Astrocyte (in vitro differentiated cells and primary cell): ENCODE measurements at regions not wholly inside any gene's neighbourhood (a gene's known extent, or its start where the extent isn't known, plus 50 kb on each side); places are given as distances from the start of the nearest gene placed in this dataset.

Source experiments
- DNase-seq: peaks from one replicate; pipeline ENCODE4 v3.0.0-alpha.2; 2010; ENCODE audit warnings: low read depth
- FAIRE-seq: peaks from 2 replicates; lab custom pipeline; 2011; peaks lifted over from hg19 to GRCh38; lab: Jason Lieb, UNC
- H2AFZ ChIP-seq: 2 replicates; pipeline ENCODE4 v1.6.0; 2012; ENCODE audit warnings: low read depth, low read length, inconsistent platforms
- H3K27ac ChIP-seq: 2 replicates; pipeline ENCODE4 v1.5.1; 2011; ENCODE audit warnings: low read depth, low read length, inconsistent platforms
- H3K27me3 ChIP-seq: 2 replicates; pipeline ENCODE4 v1.6.0; 2011; ENCODE audit warnings: low read length, inconsistent platforms; ENCODE audit not compliant: insufficient read depth
- H3K36me3 ChIP-seq: 2 replicates; pipeline ENCODE4 v1.5.1; 2011; ENCODE audit warnings: low read length, inconsistent platforms; ENCODE audit not compliant: insufficient read depth
- H3K4me1 ChIP-seq: 2 replicates; pipeline ENCODE4 v1.5.1; 2011; ENCODE audit warnings: low read length, inconsistent platforms; ENCODE audit not compliant: insufficient read depth
- H3K4me2 ChIP-seq: 2 replicates; pipeline ENCODE4 v1.6.0; 2012; ENCODE audit warnings: low read length, inconsistent platforms
- H3K4me3 ChIP-seq: 2 replicates; pipeline ENCODE4 v1.5.1; 2011; ENCODE audit warnings: low read depth, mild to moderate bottlenecking, low read length, inconsistent platforms; ENCODE audit not compliant: insufficient read depth
- H3K79me2 ChIP-seq: 2 replicates; pipeline ENCODE4 v1.6.0; 2012; ENCODE audit warnings: mild to moderate bottlenecking, low read length, inconsistent platforms; ENCODE audit not compliant: insufficient read depth
- H3K9ac ChIP-seq: 2 replicates; pipeline ENCODE4 v1.6.0; 2012; ENCODE audit warnings: mild to moderate bottlenecking, low read length, inconsistent platforms
- H3K9me3 ChIP-seq: 2 replicates; pipeline ENCODE4 v1.5.1; 2012; ENCODE audit warnings: low read depth, mild to moderate bottlenecking, low read length, inconsistent platforms; ENCODE audit not compliant: insufficient read depth
- H4K20me1 ChIP-seq: 2 replicates; pipeline ENCODE4 v1.6.0; 2012; ENCODE audit warnings: low read length, inconsistent platforms; ENCODE audit not compliant: insufficient read depth
- H3K27ac Mint-ChIP-seq: one replicate; pipeline ENCODE4 v1.8.0; 2021; ENCODE audit warnings: mild to moderate bottlenecking, mixed read lengths; ENCODE audit not compliant: unreplicated experiment
- H3K27me3 Mint-ChIP-seq: one replicate; pipeline ENCODE4 v1.8.0; 2021; ENCODE audit warnings: low read depth, mixed read lengths; ENCODE audit not compliant: unreplicated experiment
- H3K36me3 Mint-ChIP-seq: one replicate; pipeline ENCODE4 v1.8.0; 2021; ENCODE audit warnings: low read depth, mixed read lengths; ENCODE audit not compliant: unreplicated experiment
- H3K4me1 Mint-ChIP-seq: one replicate; pipeline ENCODE4 v1.8.0; 2021; ENCODE audit warnings: low read depth, mixed read lengths; ENCODE audit not compliant: unreplicated experiment
- H3K4me3 Mint-ChIP-seq: one replicate; pipeline ENCODE4 v1.8.0; 2021; ENCODE audit warnings: mild to moderate bottlenecking, moderate library complexity, mixed read lengths; ENCODE audit not compliant: unreplicated experiment
- H3K9me3 Mint-ChIP-seq: one replicate; pipeline ENCODE4 v1.8.0; 2021; ENCODE audit warnings: mild to moderate bottlenecking, mixed read lengths; ENCODE audit not compliant: unreplicated experiment
- EZH2 ChIP-seq: IDR thresholded peaks from 2 replicates; pipeline ENCODE4 v1.6.1; 2012; ENCODE audit warnings: mild to moderate bottlenecking, low read length, inconsistent platforms; ENCODE audit not compliant: insufficient read depth
- TF ChIP-seq, protein P1 (sequence below): IDR thresholded peaks from 2 replicates; pipeline ENCODE4 v1.5.1; 2011; ENCODE audit warnings: low read depth, mild to moderate bottlenecking, inconsistent platforms, low read length, moderate library complexity; ENCODE audit not compliant: insufficient read depth

GRCh38 chr7:113684165-113684564, 234.6 kb downstream of the PPP1R3A start:
- Histone ChIP-seq H3K4me1 (no peaks in the 10 kb centered on the region), H3K27me3 (no peaks in the 10 kb centered on the region), H3K9me3 (no peaks in the 10 kb centered on the region), H3K4me2 (no peak overlapping the region), H4K20me1 (no peaks in the 10 kb centered on the region), H3K79me2 (no peaks in the 10 kb centered on the region), H3K9ac (no peak overlapping the region), H2AFZ (no peak overlapping the region), H3K4me3 (no peak overlapping the region), H3K27ac (no peak overlapping the region), H3K36me3 (no peaks in the 10 kb centered on the region)
- no peak for TF ChIP-seq EZH2
- TF ChIP-seq, protein P1, sequence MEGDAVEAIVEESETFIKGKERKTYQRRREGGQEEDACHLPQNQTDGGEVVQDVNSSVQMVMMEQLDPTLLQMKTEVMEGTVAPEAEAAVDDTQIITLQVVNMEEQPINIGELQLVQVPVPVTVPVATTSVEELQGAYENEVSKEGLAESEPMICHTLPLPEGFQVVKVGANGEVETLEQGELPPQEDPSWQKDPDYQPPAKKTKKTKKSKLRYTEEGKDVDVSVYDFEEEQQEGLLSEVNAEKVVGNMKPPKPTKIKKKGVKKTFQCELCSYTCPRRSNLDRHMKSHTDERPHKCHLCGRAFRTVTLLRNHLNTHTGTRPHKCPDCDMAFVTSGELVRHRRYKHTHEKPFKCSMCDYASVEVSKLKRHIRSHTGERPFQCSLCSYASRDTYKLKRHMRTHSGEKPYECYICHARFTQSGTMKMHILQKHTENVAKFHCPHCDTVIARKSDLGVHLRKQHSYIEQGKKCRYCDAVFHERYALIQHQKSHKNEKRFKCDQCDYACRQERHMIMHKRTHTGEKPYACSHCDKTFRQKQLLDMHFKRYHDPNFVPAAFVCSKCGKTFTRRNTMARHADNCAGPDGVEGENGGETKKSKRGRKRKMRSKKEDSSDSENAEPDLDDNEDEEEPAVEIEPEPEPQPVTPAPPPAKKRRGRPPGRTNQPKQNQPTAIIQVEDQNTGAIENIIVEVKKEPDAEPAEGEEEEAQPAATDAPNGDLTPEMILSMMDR, result no peak
- H3K4me1 Mint-ChIP-seq, result no peaks in the 10 kb centered on the region
- H3K9me3 Mint-ChIP-seq, result no peaks in the 10 kb centered on the region
- no peak overlapping the region for H3K27ac Mint-ChIP-seq
- H3K4me3 Mint-ChIP-seq, result no peak overlapping the region
- FAIRE-seq (no peak), DNase-seq (no peak)
- H3K27me3 Mint-ChIP-seq, result no peaks in the 10 kb centered on the region
- no peaks in the 10 kb centered on the region for H3K36me3 Mint-ChIP-seq

DNA sequence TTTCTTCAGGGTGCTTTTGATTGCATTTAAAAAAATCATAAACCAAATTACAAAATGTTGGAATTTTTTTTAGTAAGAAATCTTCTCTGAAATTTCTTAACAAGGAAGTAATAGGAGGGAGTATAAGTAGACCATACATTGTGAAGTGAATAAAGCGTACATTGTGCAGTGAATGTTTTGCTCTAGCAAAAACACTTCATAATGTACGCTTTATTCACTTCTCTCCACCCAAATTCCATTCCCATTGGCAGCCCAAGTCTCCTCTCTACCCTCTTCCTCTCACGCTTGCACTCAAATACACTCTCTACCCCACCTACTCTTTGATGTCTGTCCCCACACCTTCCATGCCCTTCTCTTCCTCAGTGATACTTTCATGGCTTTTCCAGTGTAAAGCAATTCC, 241.0 kb downstream of the PPP1R3A start:
- Histone ChIP-seq H3K4me3 (no peak overlapping the region), H3K27me3 (no peaks in the 10 kb centered on the region), H3K4me1 (no peaks in the 10 kb centered on the region), H3K9me3 (no peaks in the 10 kb centered on the region), H3K27ac (no peak overlapping the region), H2AFZ (no peak overlapping the region), H4K20me1 (no peaks in the 10 kb centered on the region), H3K36me3 (no peaks in the 10 kb centered on the region), H3K4me2 (no peak overlapping the region), H3K9ac (no peak overlapping the region), H3K79me2 (no peaks in the 10 kb centered on the region)
- no peak for TF ChIP-seq EZH2
- TF ChIP-seq, protein P1, result no peak
- no peaks in the 10 kb centered on the region for H3K4me1 Mint-ChIP-seq
- DNase-seq (no peak), FAIRE-seq (no peak)
- H3K27ac Mint-ChIP-seq, result no peak overlapping the region
- no peaks in the 10 kb centered on the region for H3K9me3 Mint-ChIP-seq
- H3K27me3 Mint-ChIP-seq, result no peaks in the 10 kb centered on the region
- no peaks in the 10 kb centered on the region for H3K36me3 Mint-ChIP-seq
- H3K4me3 Mint-ChIP-seq, result no peak overlapping the region

- TF ChIP-seq EZH2, result no peak
- TF ChIP-seq, protein P1, result no peak
These were observed 253.9 kb downstream of the PPP1R3A start for GRCh38 chr7:113664867-113665266.

More at GRCh38 chr7:113664867-113665266, 253.9 kb downstream of the PPP1R3A start:
- H2AFZ ChIP-seq, result no peak overlapping the region
- H3K79me2 ChIP-seq, result no peaks in the 10 kb centered on the region
- no peaks in the 10 kb centered on the region for H3K27me3 ChIP-seq
- H3K27ac ChIP-seq, result no peak overlapping the region
- no peak overlapping the region for H3K4me2 ChIP-seq
- Mint-ChIP-seq H3K4me1 (no peaks in the 10 kb centered on the region), H3K27me3 (no peaks in the 10 kb centered on the region), H3K9me3 (peaks cover under 1% of the 10 kb centered on the region), H3K4me3 (no peak overlapping the region), H3K36me3 (no peaks in the 10 kb centered on the region), H3K27ac (no peak overlapping the region)
- FAIRE-seq (no peak), DNase-seq (no peak)
- no peaks in the 10 kb centered on the region for H3K4me1 ChIP-seq
- H3K36me3 ChIP-seq, result no peaks in the 10 kb centered on the region
- H4K20me1 ChIP-seq, result no peaks in the 10 kb centered on the region
- H3K9me3 ChIP-seq, result no peaks in the 10 kb centered on the region
- no peak overlapping the region for H3K9ac ChIP-seq
- no peak overlapping the region for H3K4me3 ChIP-seq
